HEK293 (cell line): ENCODE measurements at regions not wholly inside any gene's neighbourhood (a gene's known extent, or its start where the extent isn't known, plus 50 kb on each side); places are given as distances from the start of the nearest gene placed in this dataset.

Experiments
- CTCF ChIA-PET: fragments of 350-600 bp; formaldehyde crosslinking; extraction: SDS; loops from one replicate; lab custom pipeline; 2021; ENCODE audit warnings: antibody characterized with exemption; lab: Yijun Ruan, JAX
- POLR2A ChIA-PET: fragments of 300-600 bp; formaldehyde crosslinking; extraction: SDS; loops from one replicate; lab custom pipeline; 2020; ENCODE audit warnings: antibody characterized with exemption, inconsistent platforms; lab: Yijun Ruan, JAX
- H3K27ac ChIP-seq: fragments of 200-500 bp; sonication (Bioruptor generic); 2 replicates; pipeline ENCODE4 v1.5.1; 2014; ENCODE audit warnings: low read depth, low read length, control low read depth, inconsistent platforms; ENCODE audit errors: extremely low read depth
- H3K36me3 ChIP-seq, 2 experiments: fragments of 200-500 bp in 1 of 2; sonication (Bioruptor generic) in 1 of 2; 1 replicate in 1 of 2; 2 replicates in 1 of 2; pipeline ENCODE4 v1.5.1; 2014 to 2017; ENCODE audit warnings: inconsistent platforms in 2 of 2, low read length in 2 of 2; ENCODE audit not compliant: control insufficient read depth in 2 of 2, insufficient read depth in 1 of 2
- H3K4me1 ChIP-seq: fragments of 200-500 bp; sonication (Bioruptor generic); 2 replicates; pipeline ENCODE4 v1.5.1; 2014; ENCODE audit warnings: mild to moderate bottlenecking, low read length, inconsistent platforms; ENCODE audit not compliant: control insufficient read depth, insufficient read depth
- H3K4me3 ChIP-seq: 2 replicates; pipeline ENCODE4 v1.5.1; 2011; ENCODE audit warnings: low read depth, mild to moderate bottlenecking, control low read depth, low read length, moderate library complexity
- H3K9me3 ChIP-seq: fragments of 200-500 bp; sonication (Bioruptor generic); 2 replicates; pipeline ENCODE4 v1.5.1; 2014; ENCODE audit warnings: low read depth, low read length, inconsistent platforms; ENCODE audit not compliant: control insufficient read depth, insufficient read depth
- IKZF3 ChIP-seq: fragments of 450-650 bp; IDR thresholded peaks from 2 replicates; pipeline ENCODE4 v1.5.0; 2018; ENCODE audit warnings: missing biosample characterization, mild to moderate bottlenecking, missing genetic modification characterization, moderate library complexity
- OSR2 ChIP-seq: fragments of 450-650 bp; formaldehyde crosslinking; IDR thresholded peaks from 2 replicates; pipeline ENCODE4 v1.5.1; 2016; ENCODE audit warnings: missing biosample characterization, missing genetic modification characterization
- REPIN1 ChIP-seq: fragments of 450-650 bp; formaldehyde crosslinking; IDR thresholded peaks from 2 replicates; pipeline ENCODE4 v1.5.1; 2017; ENCODE audit warnings: missing biosample characterization, missing genetic modification characterization, low read depth
- WT1 ChIP-seq: fragments of 450-650 bp; formaldehyde crosslinking; IDR thresholded peaks from 2 replicates; pipeline ENCODE4 v1.5.1; 2016; ENCODE audit warnings: missing biosample characterization, missing genetic modification characterization
- ZNF114 ChIP-seq: fragments of 450-650 bp; formaldehyde crosslinking; IDR thresholded peaks from 2 replicates; pipeline ENCODE4 v1.5.0; 2017; ENCODE audit warnings: missing biosample characterization, missing genetic modification characterization
- ZNF133 ChIP-seq: fragments of 450-650 bp; formaldehyde crosslinking; IDR thresholded peaks from 2 replicates; pipeline ENCODE4 v1.5.1; 2016; ENCODE audit warnings: missing biosample characterization, missing genetic modification characterization
- ZNF157 ChIP-seq: fragments of 450-650 bp; formaldehyde crosslinking; IDR thresholded peaks from 2 replicates; pipeline ENCODE4 v1.5.1; 2016; ENCODE audit warnings: missing biosample characterization, missing genetic modification characterization
- ZNF2 ChIP-seq: fragments of 450-650 bp; formaldehyde crosslinking; IDR thresholded peaks from 2 replicates; pipeline ENCODE4 v1.5.1; 2016; ENCODE audit warnings: missing biosample characterization, missing genetic modification characterization
- ZNF24 ChIP-seq: fragments of 450-650 bp; formaldehyde crosslinking; IDR thresholded peaks from 2 replicates; pipeline ENCODE4 v1.5.1; 2016; ENCODE audit warnings: missing biosample characterization, missing genetic modification characterization
- ZNF514 ChIP-seq: fragments of 450-650 bp; formaldehyde crosslinking; IDR thresholded peaks from 2 replicates; pipeline ENCODE4 v1.5.1; 2016; ENCODE audit warnings: missing biosample characterization, missing genetic modification characterization
- ZNF560 ChIP-seq: fragments of 450-650 bp; formaldehyde crosslinking; IDR thresholded peaks from 2 replicates; pipeline ENCODE4 v1.5.1; 2017; ENCODE audit warnings: missing biosample characterization, missing genetic modification characterization, borderline replicate concordance
- ZNF561 ChIP-seq: fragments of 450-650 bp; IDR thresholded peaks from 2 replicates; pipeline ENCODE4 v1.5.1; 2018; ENCODE audit warnings: missing biosample characterization, missing genetic modification characterization, borderline replicate concordance
- ZNF585B ChIP-seq: fragments of 450-650 bp; formaldehyde crosslinking; IDR thresholded peaks from 2 replicates; pipeline ENCODE4 v1.5.1; 2016; ENCODE audit warnings: missing biosample characterization, missing genetic modification characterization
- ZNF610 ChIP-seq: fragments of 450-650 bp; formaldehyde crosslinking; IDR thresholded peaks from 2 replicates; pipeline ENCODE4 v1.5.1; 2016; ENCODE audit warnings: missing biosample characterization, missing genetic modification characterization, borderline replicate concordance
- ZNF623 ChIP-seq: fragments of 450-650 bp; formaldehyde crosslinking; IDR thresholded peaks from 2 replicates; pipeline ENCODE4 v1.5.1; 2016; ENCODE audit warnings: missing biosample characterization, missing genetic modification characterization
- ZNF76 ChIP-seq: fragments of 450-650 bp; formaldehyde crosslinking; IDR thresholded peaks from 2 replicates; pipeline ENCODE4; 2016; ENCODE audit warnings: low read depth, missing biosample characterization, missing genetic modification characterization, borderline replicate concordance
- ZSCAN16 ChIP-seq: fragments of 450-650 bp; formaldehyde crosslinking; IDR thresholded peaks from 2 replicates; pipeline ENCODE4 v1.5.1; 2016; ENCODE audit warnings: missing biosample characterization, missing genetic modification characterization
- TF ChIP-seq, protein P1 (sequence below): fragments of 450-650 bp; formaldehyde crosslinking; IDR thresholded peaks from 2 replicates; pipeline ENCODE4 v1.5.1; 2017; ENCODE audit warnings: missing biosample characterization, mild to moderate bottlenecking, missing genetic modification characterization, moderate library complexity
- TF ChIP-seq, protein P2 (sequence below): fragments of 450-650 bp; formaldehyde crosslinking; IDR thresholded peaks from 2 replicates; pipeline ENCODE4 v1.5.1; 2016; ENCODE audit warnings: missing biosample characterization, missing genetic modification characterization

DNA sequence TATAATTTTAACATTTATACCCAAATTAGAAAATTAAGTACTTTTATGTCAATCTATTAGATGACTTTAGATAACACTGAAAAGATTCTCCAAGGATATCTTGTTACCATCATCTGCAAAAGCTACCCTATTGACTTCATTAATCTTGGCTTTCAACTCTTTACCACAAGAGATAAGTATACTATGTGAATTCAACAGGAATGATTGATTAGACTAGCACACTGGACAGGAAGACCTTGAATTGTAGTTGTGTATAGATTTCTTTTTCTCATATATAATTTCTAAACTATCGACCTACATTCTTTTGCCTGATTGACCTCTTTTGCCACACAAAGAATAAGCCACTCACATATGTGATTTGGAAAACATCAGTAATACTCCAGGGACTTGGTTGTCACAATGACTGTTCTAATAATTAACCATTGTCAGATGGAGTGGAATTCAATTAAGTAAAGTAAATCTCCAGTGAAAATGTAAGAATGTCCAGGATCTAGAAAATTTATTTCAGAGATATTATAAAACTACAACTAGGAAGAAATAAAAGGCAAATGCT, 1132.0 kb downstream of the SORCS1 start:
- POLR2A ChIA-PET = no interaction called here
- CTCF ChIA-PET = no interaction called here
- TF ChIP-seq ZSCAN16 (tag by site-specific recombination) = no peak
- TF ChIP-seq ZNF133 (tag by site-specific recombination) = no peak
- TF ChIP-seq, protein P1, sequence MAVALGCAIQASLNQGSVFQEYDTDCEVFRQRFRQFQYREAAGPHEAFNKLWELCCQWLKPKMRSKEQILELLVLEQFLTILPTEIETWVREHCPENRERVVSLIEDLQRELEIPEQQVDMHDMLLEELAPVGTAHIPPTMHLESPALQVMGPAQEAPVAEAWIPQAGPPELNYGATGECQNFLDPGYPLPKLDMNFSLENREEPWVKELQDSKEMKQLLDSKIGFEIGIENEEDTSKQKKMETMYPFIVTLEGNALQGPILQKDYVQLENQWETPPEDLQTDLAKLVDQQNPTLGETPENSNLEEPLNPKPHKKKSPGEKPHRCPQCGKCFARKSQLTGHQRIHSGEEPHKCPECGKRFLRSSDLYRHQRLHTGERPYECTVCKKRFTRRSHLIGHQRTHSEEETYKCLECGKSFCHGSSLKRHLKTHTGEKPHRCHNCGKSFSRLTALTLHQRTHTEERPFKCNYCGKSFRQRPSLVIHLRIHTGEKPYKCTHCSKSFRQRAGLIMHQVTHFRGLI (tag by site-specific recombination) = no peak
- TF ChIP-seq ZNF24 (tag by site-specific recombination) = no peak
- TF ChIP-seq OSR2 (tag by site-specific recombination) = no peak
- no peak for TF ChIP-seq IKZF3 (tag by site-specific recombination)
- TF ChIP-seq ZNF76 (tag by site-specific recombination) = no peak
- no peak for TF ChIP-seq ZNF623 (tag by site-specific recombination)
- no peak for TF ChIP-seq REPIN1 (tag by site-specific recombination)
- TF ChIP-seq WT1 (tag by site-specific recombination) = no peak

GRCh38 chr10:106027240-106027639, 1137.3 kb downstream of the SORCS1 start:
- TF ChIP-seq ZNF2 (tag by site-specific recombination) (no peak), ZNF610 (tag by site-specific recombination) (no peak), ZNF561 (no peak), ZNF514 (tag by site-specific recombination) (no peak), ZNF157 (no peak), ZNF133 (tag by site-specific recombination) (no peak)
- H3K4me3 ChIP-seq = no peak overlapping the region
- ChIA-PET POLR2A (no interaction called here), CTCF (interaction anchor here (0.5 to 0.7 kb wide), 2 partner anchors 20 to 1332 kb away, joined by 3 read pairs; no protein-coding TSS in a partner anchor)
- H3K27ac ChIP-seq = no peak overlapping the region
- H3K36me3 ChIP-seq = no peaks in the 10 kb centered on the region
- H3K4me1 ChIP-seq = no peaks in the 10 kb centered on the region
- H3K9me3 ChIP-seq = no peaks in the 10 kb centered on the region

More for the DNA sequence above, 1132.0 kb downstream of the SORCS1 start:
- Histone ChIP-seq H3K9me3 (no peaks in the 10 kb centered on the region), H3K36me3 (no peaks in the 10 kb centered on the region), H3K4me1 (no peaks in the 10 kb centered on the region), H3K4me3 (no peak overlapping the region), H3K27ac (no peak overlapping the region)

- no peaks in the 10 kb centered on the region for H3K36me3 ChIP-seq
- H3K27ac ChIP-seq = no peak overlapping the region
- ChIA-PET POLR2A (no interaction called here), CTCF (interaction anchor here (0.6 to 0.7 kb wide), 2 partner anchors 68 to 546 kb away, joined by 3 to 8 read pairs; no protein-coding TSS in a partner anchor)
- TF ChIP-seq ZNF585B (tag by site-specific recombination) (no peak), ZNF114 (tag by site-specific recombination) (no peak), ZNF560 (tag by site-specific recombination) (no peak)
- TF ChIP-seq, protein P2, sequence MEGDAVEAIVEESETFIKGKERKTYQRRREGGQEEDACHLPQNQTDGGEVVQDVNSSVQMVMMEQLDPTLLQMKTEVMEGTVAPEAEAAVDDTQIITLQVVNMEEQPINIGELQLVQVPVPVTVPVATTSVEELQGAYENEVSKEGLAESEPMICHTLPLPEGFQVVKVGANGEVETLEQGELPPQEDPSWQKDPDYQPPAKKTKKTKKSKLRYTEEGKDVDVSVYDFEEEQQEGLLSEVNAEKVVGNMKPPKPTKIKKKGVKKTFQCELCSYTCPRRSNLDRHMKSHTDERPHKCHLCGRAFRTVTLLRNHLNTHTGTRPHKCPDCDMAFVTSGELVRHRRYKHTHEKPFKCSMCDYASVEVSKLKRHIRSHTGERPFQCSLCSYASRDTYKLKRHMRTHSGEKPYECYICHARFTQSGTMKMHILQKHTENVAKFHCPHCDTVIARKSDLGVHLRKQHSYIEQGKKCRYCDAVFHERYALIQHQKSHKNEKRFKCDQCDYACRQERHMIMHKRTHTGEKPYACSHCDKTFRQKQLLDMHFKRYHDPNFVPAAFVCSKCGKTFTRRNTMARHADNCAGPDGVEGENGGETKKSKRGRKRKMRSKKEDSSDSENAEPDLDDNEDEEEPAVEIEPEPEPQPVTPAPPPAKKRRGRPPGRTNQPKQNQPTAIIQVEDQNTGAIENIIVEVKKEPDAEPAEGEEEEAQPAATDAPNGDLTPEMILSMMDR = no peak
- no peak overlapping the region for H3K4me3 ChIP-seq
- no peaks in the 10 kb centered on the region for H3K4me1 ChIP-seq
- no peaks in the 10 kb centered on the region for H3K9me3 ChIP-seq
Measured at GRCh38 chr10:106025208-106025811, 1139.2 kb downstream of the SORCS1 start.
